ENCODE measurements at regions not wholly inside any gene's neighbourhood (a gene's known extent, or its start where the extent isn't known, plus 50 kb on each side); places are given as distances from the start of the nearest gene placed in this dataset.

- TF ChIP-seq, protein P1, sequence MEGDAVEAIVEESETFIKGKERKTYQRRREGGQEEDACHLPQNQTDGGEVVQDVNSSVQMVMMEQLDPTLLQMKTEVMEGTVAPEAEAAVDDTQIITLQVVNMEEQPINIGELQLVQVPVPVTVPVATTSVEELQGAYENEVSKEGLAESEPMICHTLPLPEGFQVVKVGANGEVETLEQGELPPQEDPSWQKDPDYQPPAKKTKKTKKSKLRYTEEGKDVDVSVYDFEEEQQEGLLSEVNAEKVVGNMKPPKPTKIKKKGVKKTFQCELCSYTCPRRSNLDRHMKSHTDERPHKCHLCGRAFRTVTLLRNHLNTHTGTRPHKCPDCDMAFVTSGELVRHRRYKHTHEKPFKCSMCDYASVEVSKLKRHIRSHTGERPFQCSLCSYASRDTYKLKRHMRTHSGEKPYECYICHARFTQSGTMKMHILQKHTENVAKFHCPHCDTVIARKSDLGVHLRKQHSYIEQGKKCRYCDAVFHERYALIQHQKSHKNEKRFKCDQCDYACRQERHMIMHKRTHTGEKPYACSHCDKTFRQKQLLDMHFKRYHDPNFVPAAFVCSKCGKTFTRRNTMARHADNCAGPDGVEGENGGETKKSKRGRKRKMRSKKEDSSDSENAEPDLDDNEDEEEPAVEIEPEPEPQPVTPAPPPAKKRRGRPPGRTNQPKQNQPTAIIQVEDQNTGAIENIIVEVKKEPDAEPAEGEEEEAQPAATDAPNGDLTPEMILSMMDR (conservative IDR thresholded peaks at IDR 0.05; ENCODE audit: low read depth, low read length) = no peak
- TF ChIP-seq EZH2 (IDR thresholded peaks at IDR 0.05; ENCODE audit: low read length, unreplicated experiment) (no peak), EZH2phosphoT487 (IDR thresholded peaks at IDR 0.05; ENCODE audit: borderline replicate concordance, low read length) (no peak)
Observed at GRCh38 chr9:91143162-91143561, 218.6 kb downstream of the AUH start.

All from PC-3 (cell line).